ENCODE measurements at regions not wholly inside any gene's neighbourhood (a gene's known extent, or its start where the extent isn't known, plus 50 kb on each side); places are given as distances from the start of the nearest gene placed in this dataset.

GRCh38 chr2:196291873-196292800, 120.8 kb upstream of the STK17B start:
- Mint-ChIP-seq H3K27me3 (ENCODE audit: low read depth in 2 of 2) (peaks cover 0 to 5% of the 10 kb centered on the region in 2 donors), H3K27ac (peak overlapping the region; percentile 32 to 44)

GRCh38 chr2:196293751-196294515, 122.6 kb upstream of the STK17B start:
- TF ChIP-seq CTCF (IDR thresholded peaks at IDR 0.05), result no peak
- no peak for ATAC-seq
- DNase-seq, result no peak
- Mint-ChIP-seq H3K27me3 (ENCODE audit: low read depth in 2 of 2) (no peaks in the 10 kb centered on the region), H3K36me3 (no peaks in the 10 kb centered on the region), H3K27ac (no peak overlapping the region), H3K4me1 (peaks cover 18 to 24% of the 10 kb centered on the region in 2 donors), H3K4me3 (no peak overlapping the region), H3K9me3 (no peaks in the 10 kb centered on the region)
- no peaks in the 10 kb centered on the region for H3K9me3 ChIP-seq (ENCODE audit: control insufficient read depth, insufficient read depth, low read length)
- H3K36me3 ChIP-seq (ENCODE audit: control insufficient read depth, insufficient read depth, low read length), result no peaks in the 10 kb centered on the region
- no peak overlapping the region for H3K27ac ChIP-seq (ENCODE audit: low read length)
- WGBS (ENCODE audit: insufficient coverage), result 83% methylated on average over 3 of the region's 3 CpGs
- no peaks in the 10 kb centered on the region for H3K27me3 ChIP-seq (ENCODE audit: control insufficient read depth, insufficient read depth, low read length)
- no peak overlapping the region for H3K4me3 ChIP-seq (ENCODE audit: low read length)
- intact Hi-C loops (cut with micrococcal nuclease), result no loop called here
- H3K4me1 ChIP-seq (ENCODE audit: control insufficient read depth, insufficient read depth, low read length), result peaks cover 12% of the 10 kb centered on the region

More at GRCh38 chr2:196291873-196292800, 120.8 kb upstream of the STK17B start:
- Histone ChIP-seq H3K4me3 (ENCODE audit: low read length) (no peak overlapping the region), H3K27me3 (ENCODE audit: control insufficient read depth, insufficient read depth, low read length) (no peaks in the 10 kb centered on the region), H3K4me1 (ENCODE audit: control insufficient read depth, insufficient read depth, low read length) (peaks cover 19% of the 10 kb centered on the region), H3K36me3 (ENCODE audit: control insufficient read depth, insufficient read depth, low read length) (no peaks in the 10 kb centered on the region), H3K9me3 (ENCODE audit: control insufficient read depth, insufficient read depth, low read length) (no peaks in the 10 kb centered on the region), H3K27ac (ENCODE audit: low read length) (no peak overlapping the region)
- H3K4me1 Mint-ChIP-seq, result peaks cover 30 to 39% of the 10 kb centered on the region in 2 donors
- intact Hi-C loops (cut with micrococcal nuclease), result no loop called here
- peak overlapping the region; percentile 74 for H3K4me3 Mint-ChIP-seq
- H3K9me3 Mint-ChIP-seq, result no peaks in the 10 kb centered on the region
- DNase-seq (peak; percentile 17 to 39), ATAC-seq (peak; percentile 15 to 75 (median 62))
- no peak for TF ChIP-seq CTCF (IDR thresholded peaks at IDR 0.05)
- H3K36me3 Mint-ChIP-seq, result no peaks in the 10 kb centered on the region
- WGBS (ENCODE audit: insufficient coverage), result 33% methylated on average over 15 of the region's 16 CpGs

- Histone ChIP-seq H3K4me1 (ENCODE audit: control insufficient read depth, insufficient read depth, low read length) (peaks cover 12% of the 10 kb centered on the region), H3K27ac (ENCODE audit: low read length) (no peak overlapping the region), H3K9me3 (ENCODE audit: control insufficient read depth, insufficient read depth, low read length) (no peaks in the 10 kb centered on the region), H3K27me3 (ENCODE audit: control insufficient read depth, insufficient read depth, low read length) (no peaks in the 10 kb centered on the region), H3K4me3 (ENCODE audit: low read length) (no peak overlapping the region), H3K36me3 (ENCODE audit: control insufficient read depth, insufficient read depth, low read length) (no peaks in the 10 kb centered on the region)
- no peak overlapping the region for H3K4me3 Mint-ChIP-seq
- no peak overlapping the region for H3K27ac Mint-ChIP-seq
- 92% methylated on average over 1 of the region's 1 CpG for WGBS (ENCODE audit: insufficient coverage)
- H3K27me3 Mint-ChIP-seq (ENCODE audit: low read depth in 2 of 2), result no peaks in the 10 kb centered on the region
- no peak for TF ChIP-seq CTCF (IDR thresholded peaks at IDR 0.05)
- peaks cover 16 to 21% of the 10 kb centered on the region in 2 donors for H3K4me1 Mint-ChIP-seq
- H3K36me3 Mint-ChIP-seq, result no peaks in the 10 kb centered on the region
- DNase-seq, result no peak
- intact Hi-C loops (cut with micrococcal nuclease), result no loop called here
- ATAC-seq, result no peak
- H3K9me3 Mint-ChIP-seq, result no peaks in the 10 kb centered on the region
Measured at GRCh38 chr2:196294516-196294909, 123.1 kb upstream of the STK17B start.
